ENCODE measurements at regions not wholly inside any gene's neighbourhood (a gene's known extent, or its start where the extent isn't known, plus 50 kb on each side); places are given as distances from the start of the nearest gene placed in this dataset.

- H3K27me3 ChIP-seq (ENCODE audit: control insufficient read depth in 2 of 2, insufficient read depth in 2 of 2, low read length in 2 of 2): no peaks in the 10 kb centered on the region
- TF ChIP-seq FOS (IDR thresholded peaks at IDR 0.05; ENCODE audit: borderline replicate concordance, insufficient read depth, low read length) (no peak), JUN (IDR thresholded peaks at IDR 0.05; ENCODE audit: borderline replicate concordance, insufficient read depth, insufficient read length, low read depth) (no peak), CTCF (IDR thresholded peaks at IDR 0.05; ENCODE audit: extremely low read depth in 1 of 2, insufficient read depth in 1 of 2, low read depth in 1 of 2, low read length in 2 of 2) (no peak), MYC (IDR thresholded peaks at IDR 0.05; ENCODE audit: low read depth, low read length) (no peak), GATA2 (IDR thresholded peaks at IDR 0.05; ENCODE audit: insufficient read depth, insufficient read length, low read depth, low read length) (no peak), MAX (IDR thresholded peaks at IDR 0.05; ENCODE audit: insufficient read depth, insufficient read length) (no peak), POLR2A (IDR thresholded peaks at IDR 0.05; ENCODE audit: low read depth, low read length) (no peak), POLR2AphosphoS5 (IDR thresholded peaks at IDR 0.05; ENCODE audit: insufficient read depth, low read depth, low read length) (no peak), EZH2 (IDR thresholded peaks at IDR 0.05; ENCODE audit: borderline replicate concordance, low read depth, low read length, severe bottlenecking) (no peak)
- ChIA-PET POLR2A (no interaction called here), CTCF (no interaction called here)
- no peaks in the 10 kb centered on the region for H3K36me3 ChIP-seq (ENCODE audit: control insufficient read depth in 2 of 2, extremely low read depth in 1 of 2, insufficient read depth in 2 of 2, low read length in 2 of 2)
- H3K9me1 ChIP-seq (replicated peaks; ENCODE audit: control insufficient read depth, extremely low read depth, insufficient read depth, low read length): no peaks in the 10 kb centered on the region
- H2AFZ ChIP-seq (ENCODE audit: low read depth, low read length): no peak overlapping the region
- intact Hi-C loops (cut with micrococcal nuclease) (no loop called here), dilution Hi-C loops (cut with MboI; ENCODE audit: extremely low pct_ligation_motif_present, low sequenced_read_pairs) (no loop called here)
- H3K9ac ChIP-seq (replicated peaks; ENCODE audit: extremely low read depth, insufficient read depth, low read length): no peak overlapping the region
- no peaks in the 10 kb centered on the region for H3K9me3 ChIP-seq (replicated peaks; ENCODE audit: control insufficient read depth, insufficient read depth, low read length)
- H3K27ac ChIP-seq (ENCODE audit: insufficient read depth, low read depth, low read length): no peak overlapping the region
- no peaks in the 10 kb centered on the region for H4K20me1 ChIP-seq (replicated peaks; ENCODE audit: control insufficient read depth, extremely low read depth, insufficient read depth, low read length)
- H3K4me1 ChIP-seq (ENCODE audit: control insufficient read depth, extremely low read depth, insufficient read depth, low read length): no peaks in the 10 kb centered on the region
- H3K4me3 ChIP-seq (replicated peaks in 1 of 3; ENCODE audit: insufficient read depth in 1 of 3, low read depth in 1 of 3, low read length in 3 of 3): no peak overlapping the region
- no peaks in the 10 kb centered on the region for H3K79me2 ChIP-seq (ENCODE audit: control insufficient read depth, insufficient read depth, low read length)
- no peak for FAIRE-seq
- BruUV-seq (replicated peaks): no TSS peak
- H3K4me2 ChIP-seq (ENCODE audit: insufficient read depth, low read length): no peak overlapping the region
- DNase-seq (ENCODE audit: low read depth, low spot score): no peak
These were observed 281.5 kb downstream of the ARL4A start for GRCh38 chr7:12968836-12969422.

All from endothelial cell of umbilical vein (primary cell).